Body of pancreas (tissue), 4 donors: ENCODE measurements at regions not wholly inside any gene's neighbourhood (a gene's known extent, or its start where the extent isn't known, plus 50 kb on each side); places are given as distances from the start of the nearest gene placed in this dataset.

Experiments
- ATAC-seq: fragments of 150-250 bp; one replicate; pipeline ENCODE4 v1.9.1; 2016
- DNase-seq, 4 donors: peaks; one replicate each; pipeline ENCODE4 v3.0.0-alpha.2; 2019
- H3K27ac ChIP-seq, 4 donors: fragments of 200-600 bp; sonication (generic); 1 replicate in 3 of 4; 2 replicates in 1 of 4; pipeline versions ENCODE4 v1.5.1 to v1.6.1; 2016 to 2019; ENCODE audit warnings: mild to moderate bottlenecking in 1 of 4, mixed read lengths in 1 of 4, moderate library complexity in 1 of 4
- H3K27me3 ChIP-seq, 2 donors: fragments of 200-600 bp; sonication (generic); one replicate each; pipeline ENCODE4 v1.6.0; 2016; ENCODE audit warnings: mild to moderate bottlenecking in 1 of 2
- H3K36me3 ChIP-seq, 2 donors: fragments of 200-600 bp; sonication (generic); replicated peaks in 1 of 2; 2 replicates each; pipeline ENCODE4 v1.5.1; 2016; ENCODE audit warnings: low read depth in 2 of 2; ENCODE audit not compliant: insufficient read depth in 1 of 2
- H3K4me1 ChIP-seq: fragments of 200-600 bp; sonication (generic); one replicate; pipeline ENCODE4 v1.6.0; 2016
- H3K4me3 ChIP-seq, 2 donors: fragments of 200-600 bp; sonication (generic); 1 replicate in 1 of 2; 2 replicates in 1 of 2; pipeline ENCODE4 v1.5.1; 2016 to 2019
- H3K9me3 ChIP-seq, 3 donors: fragments of 200-600 bp; sonication (generic); 1 replicate in 2 of 3; 2 replicates in 1 of 3; pipeline ENCODE4 v1.5.1; 2016
- POLR2A ChIP-seq, 3 donors: fragments of 450-650 bp; IDR thresholded peaks; one replicate each; pipeline ENCODE4 v1.6.1; 2016; ENCODE audit warnings: antibody characterized with exemption in 3 of 3, mild to moderate bottlenecking in 2 of 3
- WGBS, 2 donors: methylation state at CpG; one replicate each; pipeline ENCODE4 v1.1.5; 2017; 5-methylcytosine and 5-hydroxymethylcytosine counted together
- intact Hi-C: fragments of 100-400 bp; cut with DNase I; formaldehyde crosslinking; loops from one replicate; pipeline ENCODE4 v1.15.1; 2023
- TF ChIP-seq, protein P1 (sequence below), 7 experiments: fragments of 450-650 bp in 4 of 7; fragments of 200-600 bp in 3 of 7; sonication (generic) in 3 of 7; IDR thresholded peaks; one replicate each; pipeline ENCODE4 v1.5.1; 2016 to 2019; ENCODE audit warnings: antibody characterized with exemption in 7 of 7

DNA sequence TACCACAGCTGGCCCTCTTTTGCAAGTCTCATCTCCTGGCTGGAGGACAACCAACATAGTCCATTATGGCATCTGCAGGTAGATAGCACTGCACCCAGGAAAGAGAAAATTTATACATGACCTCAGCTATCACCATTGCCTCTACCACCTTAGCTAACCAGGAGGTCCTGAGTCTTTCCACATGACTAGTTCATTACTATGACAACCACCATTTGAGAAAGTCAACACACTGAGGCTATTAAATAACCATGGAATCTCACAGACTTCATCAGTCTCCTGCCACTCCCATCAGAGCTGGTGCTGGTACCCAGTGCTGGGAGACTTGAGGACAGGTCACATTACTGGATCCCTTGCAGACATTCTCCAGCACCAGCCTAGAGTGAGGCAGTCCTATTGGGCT, 285.9 kb downstream of the GBA3 start:
- H3K27ac ChIP-seq: no peak overlapping the region
- TF ChIP-seq POLR2A (IDR thresholded peaks at IDR 0.05): no peak
- TF ChIP-seq, protein P1, sequence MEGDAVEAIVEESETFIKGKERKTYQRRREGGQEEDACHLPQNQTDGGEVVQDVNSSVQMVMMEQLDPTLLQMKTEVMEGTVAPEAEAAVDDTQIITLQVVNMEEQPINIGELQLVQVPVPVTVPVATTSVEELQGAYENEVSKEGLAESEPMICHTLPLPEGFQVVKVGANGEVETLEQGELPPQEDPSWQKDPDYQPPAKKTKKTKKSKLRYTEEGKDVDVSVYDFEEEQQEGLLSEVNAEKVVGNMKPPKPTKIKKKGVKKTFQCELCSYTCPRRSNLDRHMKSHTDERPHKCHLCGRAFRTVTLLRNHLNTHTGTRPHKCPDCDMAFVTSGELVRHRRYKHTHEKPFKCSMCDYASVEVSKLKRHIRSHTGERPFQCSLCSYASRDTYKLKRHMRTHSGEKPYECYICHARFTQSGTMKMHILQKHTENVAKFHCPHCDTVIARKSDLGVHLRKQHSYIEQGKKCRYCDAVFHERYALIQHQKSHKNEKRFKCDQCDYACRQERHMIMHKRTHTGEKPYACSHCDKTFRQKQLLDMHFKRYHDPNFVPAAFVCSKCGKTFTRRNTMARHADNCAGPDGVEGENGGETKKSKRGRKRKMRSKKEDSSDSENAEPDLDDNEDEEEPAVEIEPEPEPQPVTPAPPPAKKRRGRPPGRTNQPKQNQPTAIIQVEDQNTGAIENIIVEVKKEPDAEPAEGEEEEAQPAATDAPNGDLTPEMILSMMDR (IDR thresholded peaks at IDR 0.05): no peak
- ATAC-seq (no peak), DNase-seq (no peak)
- H3K36me3 ChIP-seq: no peaks in the 10 kb centered on the region
- no peaks in the 10 kb centered on the region for H3K9me3 ChIP-seq
- no peaks in the 10 kb centered on the region for H3K27me3 ChIP-seq
- no peak overlapping the region for H3K4me3 ChIP-seq
- H3K4me1 ChIP-seq: no peaks in the 10 kb centered on the region
- intact Hi-C loops: no loop called here

- Histone ChIP-seq H3K9me3 (peaks cover 0 to 4% (median 0%) of the 10 kb centered on the region in 3 donors), H3K27me3 (no peaks in the 10 kb centered on the region), H3K36me3 (no peaks in the 10 kb centered on the region), H3K4me3 (no peak overlapping the region), H3K4me1 (peaks cover 6% of the 10 kb centered on the region), H3K27ac (no peak overlapping the region)
- TF ChIP-seq, protein P1 (IDR thresholded peaks at IDR 0.05): no peak
- TF ChIP-seq POLR2A (IDR thresholded peaks at IDR 0.05): no peak
- WGBS, 2 donors: 79 to 80% methylated on average over 1 of the region's 1 CpG
- intact Hi-C loops: no loop called here
- ATAC-seq: no peak
- DNase-seq: no peak
These were observed 277.9 kb downstream of the GBA3 start for GRCh38 chr4:22970665-22971064.

DNA sequence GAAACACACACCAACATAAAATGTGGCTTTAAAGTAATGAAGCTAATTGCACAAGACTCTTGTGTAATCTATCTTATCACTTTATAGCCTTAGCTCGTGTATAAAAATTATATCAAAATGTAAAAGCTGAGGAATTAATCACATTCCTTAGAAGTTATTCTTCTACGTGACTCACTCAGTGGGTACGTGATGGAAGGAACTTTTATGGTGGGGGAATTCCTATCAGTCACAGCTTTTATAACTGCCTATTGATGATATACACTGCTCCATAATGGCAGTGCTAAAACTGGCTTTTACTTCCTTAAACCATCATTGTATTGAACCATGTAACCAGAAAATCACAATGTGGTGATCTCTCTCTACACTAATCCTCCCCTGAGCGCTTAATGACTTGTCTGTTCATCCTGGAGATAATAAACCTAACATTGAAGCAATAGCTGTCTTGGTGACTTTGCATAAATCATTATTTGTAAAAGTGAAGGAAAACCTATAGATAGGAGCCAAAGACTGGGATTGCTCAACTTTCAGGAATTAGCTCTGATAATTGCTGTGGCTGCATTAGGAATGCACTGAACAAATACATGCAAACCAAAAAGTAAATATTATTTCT, 276.7 kb downstream of the GBA3 start:
- Histone ChIP-seq H3K4me3 (no peak overlapping the region), H3K36me3 (no peaks in the 10 kb centered on the region), H3K27ac (no peak overlapping the region), H3K27me3 (no peaks in the 10 kb centered on the region), H3K4me1 (peaks cover 6% of the 10 kb centered on the region), H3K9me3 (peaks cover 0 to 4% (median 0%) of the 10 kb centered on the region in 3 donors)
- DNase-seq (no peak), ATAC-seq (no peak)
- intact Hi-C loops: no loop called here
- WGBS, 2 donors: 31 to 32% methylated on average over 4 of the region's 4 CpGs
- TF ChIP-seq POLR2A (IDR thresholded peaks at IDR 0.05): no peak
- TF ChIP-seq, protein P1 (IDR thresholded peaks at IDR 0.05): no peak

DNA sequence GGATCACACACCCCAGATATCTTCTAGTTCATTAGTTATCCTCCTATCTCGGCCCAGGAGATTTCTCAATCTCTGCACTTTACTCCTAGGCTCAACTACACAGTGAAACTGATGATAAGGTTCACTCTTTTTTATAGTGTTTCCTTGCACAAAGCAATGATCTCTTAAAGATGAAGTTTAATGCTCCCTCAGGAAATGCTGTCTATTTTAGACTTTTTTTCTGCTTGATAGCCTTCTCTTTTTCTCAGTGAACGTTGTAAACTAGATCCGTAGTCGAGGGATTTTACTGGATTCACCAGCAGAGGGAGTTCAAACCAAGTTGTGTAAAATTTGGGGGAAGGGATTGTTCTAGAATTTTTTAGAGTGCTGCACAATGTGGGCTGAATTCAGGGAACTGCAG, 269.6 kb downstream of the GBA3 start:
- no peaks in the 10 kb centered on the region for H3K36me3 ChIP-seq
- TF ChIP-seq, protein P1 (IDR thresholded peaks at IDR 0.05): peak; percentile 8 to 46 (median 33)
- TF ChIP-seq POLR2A (IDR thresholded peaks at IDR 0.05): no peak
- no peak for ATAC-seq
- H3K27me3 ChIP-seq: no peaks in the 10 kb centered on the region
- H3K4me1 ChIP-seq: no peaks in the 10 kb centered on the region
- DNase-seq: peak in 1 of 4 donors; percentile 7
- H3K4me3 ChIP-seq: no peak overlapping the region
- no peak overlapping the region for H3K27ac ChIP-seq
- H3K9me3 ChIP-seq: no peaks in the 10 kb centered on the region
- intact Hi-C loops: no loop called here
- 17 to 18% methylated on average over 4 of the region's 4 CpGs for WGBS, 2 donors

DNA sequence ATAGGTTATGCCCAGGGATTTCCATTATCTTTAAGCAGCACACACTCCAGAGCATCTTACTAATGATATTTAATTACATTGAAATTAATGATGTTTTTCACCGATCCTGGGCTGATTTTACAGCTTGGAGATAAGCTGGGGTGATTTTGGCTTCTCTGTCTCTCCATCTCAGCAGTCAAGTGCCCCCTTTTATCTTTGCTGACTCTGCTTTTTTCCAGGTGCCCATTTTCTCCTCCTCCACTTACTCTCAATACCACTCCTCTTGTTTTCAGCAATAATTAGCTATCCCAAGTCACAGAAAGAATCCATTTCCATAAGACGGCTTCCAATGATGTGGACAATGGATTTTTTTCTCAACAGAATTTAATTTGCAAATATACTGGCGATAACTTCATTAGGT, 266.7 kb downstream of the GBA3 start:
- H3K36me3 ChIP-seq: no peaks in the 10 kb centered on the region
- no peaks in the 10 kb centered on the region for H3K9me3 ChIP-seq
- ATAC-seq (no peak), DNase-seq (no peak)
- TF ChIP-seq, protein P1 (IDR thresholded peaks at IDR 0.05): no peak
- no peak for TF ChIP-seq POLR2A (IDR thresholded peaks at IDR 0.05)
- no peak overlapping the region for H3K27ac ChIP-seq
- no peaks in the 10 kb centered on the region for H3K4me1 ChIP-seq
- intact Hi-C loops: no loop called here
- 50 to 77% methylated on average over 3 of the region's 3 CpGs for WGBS, 2 donors
- no peaks in the 10 kb centered on the region for H3K27me3 ChIP-seq
- H3K4me3 ChIP-seq: no peak overlapping the region
